ENCODE measurements at regions not wholly inside any gene's neighbourhood (a gene's known extent, or its start where the extent isn't known, plus 50 kb on each side); places are given as distances from the start of the nearest gene placed in this dataset.

GRCh38 chr11:32313477-32313876, 121.9 kb downstream of the WT1 start:
- in situ Hi-C loops (cut with MboI; ENCODE audit: low sequenced_read_pairs) = no loop called here

GRCh38 chr11:32315121-32315520, 120.2 kb downstream of the WT1 start:
- in situ Hi-C loops (cut with MboI; ENCODE audit: low sequenced_read_pairs) = no loop called here

- in situ Hi-C loops (cut with MboI; ENCODE audit: low sequenced_read_pairs) = no loop called here
Measured at GRCh38 chr11:32316232-32316631, 119.1 kb downstream of the WT1 start.

- in situ Hi-C loops (cut with MboI; ENCODE audit: low sequenced_read_pairs) = no loop called here
Measured at GRCh38 chr11:32316858-32317642, 118.3 kb downstream of the WT1 start.

GRCh38 chr11:32317643-32318042, 117.7 kb downstream of the WT1 start:
- in situ Hi-C loops (cut with MboI; ENCODE audit: low sequenced_read_pairs) = no loop called here

- in situ Hi-C loops (cut with MboI; ENCODE audit: low sequenced_read_pairs) = no loop called here
Measured at GRCh38 chr11:32318071-32319055, 117.0 kb downstream of the WT1 start.

GRCh38 chr11:32323814-32324130, 111.6 kb downstream of the WT1 start:
- in situ Hi-C loops (cut with MboI; ENCODE audit: low sequenced_read_pairs) = no loop called here

- in situ Hi-C loops (cut with MboI; ENCODE audit: low sequenced_read_pairs) = no loop called here
Measured at GRCh38 chr11:32325187-32325586, 110.2 kb downstream of the WT1 start.

- in situ Hi-C loops (cut with MboI; ENCODE audit: low sequenced_read_pairs) = no loop called here
Measured at GRCh38 chr11:32325725-32326124, 109.6 kb downstream of the WT1 start.

GRCh38 chr11:32326522-32326921, 108.8 kb downstream of the WT1 start:
- in situ Hi-C loops (cut with MboI; ENCODE audit: low sequenced_read_pairs) = no loop called here

- in situ Hi-C loops (cut with MboI; ENCODE audit: low sequenced_read_pairs) = no loop called here
Measured at GRCh38 chr11:32328392-32328791, 106.9 kb downstream of the WT1 start.

GRCh38 chr11:32331098-32331497, 104.2 kb downstream of the WT1 start:
- in situ Hi-C loops (cut with MboI; ENCODE audit: low sequenced_read_pairs) = no loop called here

GRCh38 chr11:32331792-32332191, 103.5 kb downstream of the WT1 start:
- in situ Hi-C loops (cut with MboI; ENCODE audit: low sequenced_read_pairs) = no loop called here

GRCh38 chr11:32332990-32333319, 102.4 kb downstream of the WT1 start:
- in situ Hi-C loops (cut with MboI; ENCODE audit: low sequenced_read_pairs) = no loop called here

GRCh38 chr11:32333320-32333991, 101.9 kb downstream of the WT1 start:
- in situ Hi-C loops (cut with MboI; ENCODE audit: low sequenced_read_pairs) = no loop called here

- in situ Hi-C loops (cut with MboI; ENCODE audit: low sequenced_read_pairs) = no loop called here
Measured at GRCh38 chr11:32334822-32335221, 100.5 kb downstream of the WT1 start.
